ENCODE measurements at regions not wholly inside any gene's neighbourhood (a gene's known extent, or its start where the extent isn't known, plus 50 kb on each side); places are given as distances from the start of the nearest gene placed in this dataset.

DNA sequence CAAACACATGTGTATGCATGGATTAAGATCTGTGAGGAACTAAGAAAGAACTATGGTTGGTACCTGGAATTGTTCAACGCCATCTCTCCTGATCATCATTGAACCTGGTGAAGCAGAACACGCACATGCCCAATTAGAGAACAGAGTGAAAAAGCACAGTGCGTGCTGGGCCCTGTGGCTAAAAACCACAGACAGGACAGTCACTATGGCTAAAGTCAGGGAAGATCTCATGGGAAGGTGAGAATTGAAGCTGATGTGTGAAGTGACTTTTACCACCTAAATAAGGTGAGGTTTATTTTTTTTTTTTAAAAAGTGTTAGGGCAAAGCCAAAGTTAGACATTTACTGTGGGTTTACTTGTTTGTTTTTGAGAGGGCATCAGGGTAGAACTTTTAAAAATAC lies 215.0 kb downstream of the SLC38A4 start:
- TF ChIP-seq, protein P1, sequence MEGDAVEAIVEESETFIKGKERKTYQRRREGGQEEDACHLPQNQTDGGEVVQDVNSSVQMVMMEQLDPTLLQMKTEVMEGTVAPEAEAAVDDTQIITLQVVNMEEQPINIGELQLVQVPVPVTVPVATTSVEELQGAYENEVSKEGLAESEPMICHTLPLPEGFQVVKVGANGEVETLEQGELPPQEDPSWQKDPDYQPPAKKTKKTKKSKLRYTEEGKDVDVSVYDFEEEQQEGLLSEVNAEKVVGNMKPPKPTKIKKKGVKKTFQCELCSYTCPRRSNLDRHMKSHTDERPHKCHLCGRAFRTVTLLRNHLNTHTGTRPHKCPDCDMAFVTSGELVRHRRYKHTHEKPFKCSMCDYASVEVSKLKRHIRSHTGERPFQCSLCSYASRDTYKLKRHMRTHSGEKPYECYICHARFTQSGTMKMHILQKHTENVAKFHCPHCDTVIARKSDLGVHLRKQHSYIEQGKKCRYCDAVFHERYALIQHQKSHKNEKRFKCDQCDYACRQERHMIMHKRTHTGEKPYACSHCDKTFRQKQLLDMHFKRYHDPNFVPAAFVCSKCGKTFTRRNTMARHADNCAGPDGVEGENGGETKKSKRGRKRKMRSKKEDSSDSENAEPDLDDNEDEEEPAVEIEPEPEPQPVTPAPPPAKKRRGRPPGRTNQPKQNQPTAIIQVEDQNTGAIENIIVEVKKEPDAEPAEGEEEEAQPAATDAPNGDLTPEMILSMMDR (IDR thresholded peaks at IDR 0.05 in 2 of 3, conservative IDR thresholded peaks at IDR 0.05 in 1 of 3; ENCODE audit: borderline replicate concordance in 1 of 3, insufficient read depth in 1 of 3, low read depth in 2 of 3, low read length in 2 of 3), result no peak
- TF ChIP-seq, protein P2, sequence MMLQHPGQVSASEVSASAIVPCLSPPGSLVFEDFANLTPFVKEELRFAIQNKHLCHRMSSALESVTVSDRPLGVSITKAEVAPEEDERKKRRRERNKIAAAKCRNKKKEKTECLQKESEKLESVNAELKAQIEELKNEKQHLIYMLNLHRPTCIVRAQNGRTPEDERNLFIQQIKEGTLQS (IDR thresholded peaks at IDR 0.05), result no peak

Measured in HCT116 (cell line).